Natural killer cell (primary cell): ENCODE measurements at regions not wholly inside any gene's neighbourhood (a gene's known extent, or its start where the extent isn't known, plus 50 kb on each side); places are given as distances from the start of the nearest gene placed in this dataset.

Experiments
- ATAC-seq, 3 donors: fragments of 150-1000 bp in 2 of 3; fragments of 200-7000 bp in 1 of 3; cut with Tn5 transposase; 1 replicate in 1 of 3; 2 replicates in 2 of 3; pipeline ENCODE4 v1.10.0; 2021; ENCODE audit warnings: mild to moderate bottlenecking in 2 of 3, moderate library complexity in 2 of 3
- DNase-seq, 2 donors: peaks; one replicate each; pipeline versions ENCODE4 v3.0.0 to v3.0.0-alpha.2; 2013 to 2021; ENCODE audit warnings: mixed read lengths in 1 of 2
- H3K27ac ChIP-seq: one replicate; pipeline ENCODE4 v1.5.1; 2013; ENCODE audit warnings: mild to moderate bottlenecking, low read length
- H3K27me3 ChIP-seq: one replicate; pipeline ENCODE4 v1.6.1; 2013; ENCODE audit warnings: low read length; ENCODE audit not compliant: control insufficient read depth, insufficient read depth
- H3K36me3 ChIP-seq: one replicate; pipeline ENCODE4 v1.6.1; 2013; ENCODE audit warnings: low read length; ENCODE audit not compliant: control insufficient read depth, insufficient read depth
- H3K4me1 ChIP-seq: one replicate; pipeline ENCODE4 v1.6.1; 2013; ENCODE audit warnings: low read length; ENCODE audit not compliant: control insufficient read depth, insufficient read depth
- H3K4me3 ChIP-seq: one replicate; pipeline ENCODE4 v1.5.1; 2013; ENCODE audit warnings: low read length
- H3K9me3 ChIP-seq: one replicate; pipeline ENCODE4 v1.6.1; 2013; ENCODE audit warnings: low read length; ENCODE audit not compliant: control insufficient read depth, insufficient read depth
- H3K27ac Mint-ChIP-seq, 2 donors: one replicate each; pipeline ENCODE4 v1.8.0; 2022; ENCODE audit warnings: mild to moderate bottlenecking in 2 of 2, mixed read lengths in 2 of 2, moderate library complexity in 1 of 2
- H3K27me3 Mint-ChIP-seq, 2 donors: one replicate each; pipeline ENCODE4 v1.8.0; 2022; ENCODE audit warnings: low read depth in 2 of 2, mixed read lengths in 2 of 2
- H3K36me3 Mint-ChIP-seq: one replicate; pipeline ENCODE4 v1.8.0; 2022; ENCODE audit warnings: mixed read lengths
- H3K4me1 Mint-ChIP-seq, 2 donors: one replicate each; pipeline ENCODE4 v1.8.0; 2022; ENCODE audit warnings: mixed read lengths in 2 of 2
- H3K4me3 Mint-ChIP-seq: one replicate; pipeline ENCODE4 v1.8.0; 2022; ENCODE audit warnings: mild to moderate bottlenecking, moderate library complexity, mixed read lengths
- H3K9me3 Mint-ChIP-seq, 2 donors: one replicate each; pipeline ENCODE4 v1.8.0; 2022; ENCODE audit warnings: mixed read lengths in 2 of 2
- WGBS: methylation state at CpG from one replicate; pipeline ENCODE4 v1.1.7; 2013; ENCODE audit warnings: missing lambda C conversion rate; ENCODE audit not compliant: insufficient coverage; 5-methylcytosine and 5-hydroxymethylcytosine counted together
- intact Hi-C: fragments of 100-400 bp; cut with micrococcal nuclease; formaldehyde crosslinking; loops from one replicate; pipeline ENCODE4 v1.14.2; 2022
- TF ChIP-seq, protein P1 (sequence below): fragments of 200-600 bp; IDR thresholded peaks from one replicate; pipeline ENCODE4 v1.8.0; 2022; ENCODE audit warnings: antibody characterized with exemption

GRCh38 chr14:36055681-36056225, 120.8 kb downstream of the PTCSC3 start:
- 58% methylated on average over 3 of the region's 3 CpGs for WGBS
- Histone ChIP-seq H3K27ac (no peak overlapping the region), H3K36me3 (no peaks in the 10 kb centered on the region), H3K4me1 (no peaks in the 10 kb centered on the region), H3K9me3 (no peaks in the 10 kb centered on the region), H3K27me3 (no peaks in the 10 kb centered on the region), H3K4me3 (no peak overlapping the region)
- Mint-ChIP-seq H3K4me1 (no peaks in the 10 kb centered on the region), H3K36me3 (no peaks in the 10 kb centered on the region), H3K9me3 (peaks cover 0 to 4% of the 10 kb centered on the region in 2 donors), H3K4me3 (no peak overlapping the region), H3K27me3 (no peaks in the 10 kb centered on the region), H3K27ac (no peak overlapping the region)
- no peak for ATAC-seq
- TF ChIP-seq, protein P1, sequence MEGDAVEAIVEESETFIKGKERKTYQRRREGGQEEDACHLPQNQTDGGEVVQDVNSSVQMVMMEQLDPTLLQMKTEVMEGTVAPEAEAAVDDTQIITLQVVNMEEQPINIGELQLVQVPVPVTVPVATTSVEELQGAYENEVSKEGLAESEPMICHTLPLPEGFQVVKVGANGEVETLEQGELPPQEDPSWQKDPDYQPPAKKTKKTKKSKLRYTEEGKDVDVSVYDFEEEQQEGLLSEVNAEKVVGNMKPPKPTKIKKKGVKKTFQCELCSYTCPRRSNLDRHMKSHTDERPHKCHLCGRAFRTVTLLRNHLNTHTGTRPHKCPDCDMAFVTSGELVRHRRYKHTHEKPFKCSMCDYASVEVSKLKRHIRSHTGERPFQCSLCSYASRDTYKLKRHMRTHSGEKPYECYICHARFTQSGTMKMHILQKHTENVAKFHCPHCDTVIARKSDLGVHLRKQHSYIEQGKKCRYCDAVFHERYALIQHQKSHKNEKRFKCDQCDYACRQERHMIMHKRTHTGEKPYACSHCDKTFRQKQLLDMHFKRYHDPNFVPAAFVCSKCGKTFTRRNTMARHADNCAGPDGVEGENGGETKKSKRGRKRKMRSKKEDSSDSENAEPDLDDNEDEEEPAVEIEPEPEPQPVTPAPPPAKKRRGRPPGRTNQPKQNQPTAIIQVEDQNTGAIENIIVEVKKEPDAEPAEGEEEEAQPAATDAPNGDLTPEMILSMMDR: no peak
- DNase-seq: no peak
- intact Hi-C loops: no loop called here

DNA sequence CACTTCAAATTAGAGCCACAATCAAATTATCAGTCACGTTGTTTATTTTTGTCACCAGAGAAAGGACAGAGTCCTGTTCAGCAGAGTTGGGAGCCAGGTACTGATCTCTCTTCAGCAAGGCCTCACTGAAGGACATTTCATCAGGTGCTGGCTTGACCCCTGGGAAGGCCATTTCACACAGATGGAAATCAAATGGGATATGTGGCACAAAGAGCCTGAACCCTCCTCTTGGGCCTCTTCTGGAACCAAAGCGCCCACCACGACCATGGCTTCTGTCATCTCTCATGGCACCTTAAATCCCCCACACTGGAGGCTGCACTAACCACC, 121.5 kb downstream of the PTCSC3 start:
- Histone ChIP-seq H3K27ac (no peak overlapping the region), H3K4me1 (no peaks in the 10 kb centered on the region), H3K9me3 (no peaks in the 10 kb centered on the region), H3K36me3 (no peaks in the 10 kb centered on the region), H3K4me3 (no peak overlapping the region), H3K27me3 (no peaks in the 10 kb centered on the region)
- DNase-seq: no peak
- intact Hi-C loops: no loop called here
- Mint-ChIP-seq H3K4me3 (no peak overlapping the region), H3K27ac (no peak overlapping the region), H3K27me3 (no peaks in the 10 kb centered on the region), H3K9me3 (peaks cover 0 to 4% of the 10 kb centered on the region in 2 donors), H3K36me3 (no peaks in the 10 kb centered on the region), H3K4me1 (no peaks in the 10 kb centered on the region)
- TF ChIP-seq, protein P1: no peak
- WGBS: 82% methylated on average over 3 of the region's 3 CpGs
- no peak for ATAC-seq

DNA sequence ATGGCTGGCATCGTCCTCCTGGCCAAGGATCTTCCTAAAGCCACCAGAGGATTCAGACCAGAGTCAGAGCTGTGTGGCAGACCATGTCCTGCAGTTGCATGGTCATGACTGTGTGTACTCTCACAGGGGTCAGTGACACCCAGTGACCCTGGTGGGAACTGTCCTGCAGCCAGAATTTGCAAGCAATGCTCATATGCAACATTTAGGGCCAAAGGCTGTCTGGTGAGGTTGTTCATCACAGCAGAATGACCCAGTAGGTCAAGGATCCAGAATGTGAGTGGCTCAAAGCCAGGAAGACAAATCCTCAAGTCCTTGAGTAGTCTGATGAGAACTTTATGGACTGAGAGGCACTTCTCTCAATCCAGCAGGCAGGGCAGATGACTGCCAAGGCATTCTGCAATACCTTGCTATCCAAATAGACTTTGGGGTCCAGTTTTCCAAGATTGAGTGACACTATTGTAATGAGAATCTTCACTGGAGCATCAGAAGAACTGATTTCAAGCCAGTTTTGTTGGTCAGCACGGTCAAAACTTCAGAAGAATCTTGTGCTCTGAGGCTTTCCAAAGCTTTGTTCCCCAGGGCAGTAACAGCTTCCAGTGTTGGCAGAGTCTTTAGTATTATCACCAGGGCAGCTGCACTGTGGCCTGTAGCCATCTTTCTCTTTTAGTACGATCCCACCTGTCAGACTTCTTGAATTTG, 122.0 kb downstream of the PTCSC3 start:
- Mint-ChIP-seq H3K36me3 (no peaks in the 10 kb centered on the region), H3K9me3 (peaks cover 0 to 4% of the 10 kb centered on the region in 2 donors), H3K4me1 (no peaks in the 10 kb centered on the region), H3K4me3 (no peak overlapping the region), H3K27me3 (no peaks in the 10 kb centered on the region), H3K27ac (no peak overlapping the region)
- no peak for DNase-seq
- ATAC-seq: no peak
- intact Hi-C loops: no loop called here
- H3K27ac ChIP-seq: no peak overlapping the region
- WGBS: 71% methylated on average over 3 of the region's 3 CpGs
- no peaks in the 10 kb centered on the region for H3K27me3 ChIP-seq
- H3K9me3 ChIP-seq: no peaks in the 10 kb centered on the region
- TF ChIP-seq, protein P1: no peak
- H3K36me3 ChIP-seq: no peaks in the 10 kb centered on the region
- no peaks in the 10 kb centered on the region for H3K4me1 ChIP-seq
- no peak overlapping the region for H3K4me3 ChIP-seq

- TF ChIP-seq, protein P1: no peak
- 93% methylated on average over 1 of the region's 3 CpGs for WGBS
- Mint-ChIP-seq H3K9me3 (peaks cover 0 to 4% of the 10 kb centered on the region in 2 donors), H3K4me1 (no peaks in the 10 kb centered on the region), H3K27ac (no peak overlapping the region), H3K4me3 (no peak overlapping the region), H3K36me3 (no peaks in the 10 kb centered on the region), H3K27me3 (no peaks in the 10 kb centered on the region)
- Histone ChIP-seq H3K27me3 (no peaks in the 10 kb centered on the region), H3K4me3 (no peak overlapping the region), H3K36me3 (no peaks in the 10 kb centered on the region), H3K4me1 (no peaks in the 10 kb centered on the region), H3K9me3 (no peaks in the 10 kb centered on the region), H3K27ac (no peak overlapping the region)
- DNase-seq: no peak
- no peak for ATAC-seq
- intact Hi-C loops: no loop called here
Measured at GRCh38 chr14:36052681-36053080, 123.8 kb downstream of the PTCSC3 start.
